OCI-LY3 (cell line): ENCODE measurements at regions not wholly inside any gene's neighbourhood (a gene's known extent, or its start where the extent isn't known, plus 50 kb on each side); places are given as distances from the start of the nearest gene placed in this dataset.

ENCODE experiments used
- H2AFZ ChIP-seq: fragments of 200-600, 300-600 bp; shearing (Covaris generic); 2 replicates; pipeline ENCODE4 v1.6.0; 2014; ENCODE audit warnings: antibody characterized with exemption, low read depth, low read length
- H3K27ac ChIP-seq: fragments of 200-600, 300-600 bp; sonication (generic); 2 replicates; pipeline ENCODE4 v1.5.1; 2014; ENCODE audit warnings: mild to moderate bottlenecking, low read length, moderate library complexity, mixed read lengths
- H3K27me3 ChIP-seq: fragments of 200-600, 300-600 bp; sonication (generic); 2 replicates; pipeline ENCODE4 v1.6.1; 2014; ENCODE audit warnings: low read depth, low read length, mixed read lengths
- H3K36me3 ChIP-seq: fragments of 200-600, 300-600 bp; sonication (generic); replicated peaks from 2 replicates; pipeline ENCODE3; 2014; ENCODE audit warnings: low read depth, low read length, mixed read lengths
- H3K4me1 ChIP-seq: fragments of 300-600, 200-600 bp; sonication (generic); 2 replicates; pipeline ENCODE4 v1.6.1; 2014; ENCODE audit warnings: low read length, mixed read lengths
- H3K4me2 ChIP-seq: fragments of 200-600, 300-600 bp; sonication (generic); 2 replicates; pipeline ENCODE4 v1.6.1; 2014; ENCODE audit warnings: low read length, mixed read lengths
- H3K4me3 ChIP-seq: fragments of 300-600, 200-600 bp; sonication (generic); 2 replicates; pipeline ENCODE4 v1.5.1; 2014; ENCODE audit warnings: antibody characterized with exemption, mild to moderate bottlenecking, low read length, moderate library complexity
- H3K79me2 ChIP-seq: fragments of 300-600, 200-600 bp; shearing (Covaris generic); 2 replicates; pipeline ENCODE4 v1.6.1; 2014; ENCODE audit warnings: mild to moderate bottlenecking, low read length, mixed read lengths
- H3K9ac ChIP-seq: fragments of 300-600, 200-600 bp; shearing (Covaris generic); 2 replicates; pipeline ENCODE4 v1.6.0; 2014; ENCODE audit warnings: mild to moderate bottlenecking, low read length, moderate library complexity
- H3K9me3 ChIP-seq: fragments of 200-600, 300-600 bp; shearing (Covaris generic); 2 replicates; pipeline ENCODE4 v1.6.1; 2014; ENCODE audit warnings: low read length, mixed read lengths; ENCODE audit not compliant: insufficient read depth
- H4K20me1 ChIP-seq: fragments of 200-600, 300-600 bp; sonication (generic); 2 replicates; pipeline ENCODE4 v1.6.1; 2016; ENCODE audit warnings: low read length, mixed read lengths; ENCODE audit not compliant: insufficient read depth
- CTCF ChIP-seq: fragments of 200-600, 300-600 bp; sonication (generic); IDR thresholded peaks from 2 replicates; pipeline ENCODE4 v1.5.1; 2014; ENCODE audit warnings: antibody characterized with exemption, low read length, low read depth
- EZH2phosphoT487 ChIP-seq: fragments of 200-600 bp; shearing (Covaris generic); IDR thresholded peaks from 2 replicates; pipeline ENCODE4 v1.6.1; 2018; ENCODE audit warnings: antibody characterized with exemption, mixed run types, low read depth

DNA sequence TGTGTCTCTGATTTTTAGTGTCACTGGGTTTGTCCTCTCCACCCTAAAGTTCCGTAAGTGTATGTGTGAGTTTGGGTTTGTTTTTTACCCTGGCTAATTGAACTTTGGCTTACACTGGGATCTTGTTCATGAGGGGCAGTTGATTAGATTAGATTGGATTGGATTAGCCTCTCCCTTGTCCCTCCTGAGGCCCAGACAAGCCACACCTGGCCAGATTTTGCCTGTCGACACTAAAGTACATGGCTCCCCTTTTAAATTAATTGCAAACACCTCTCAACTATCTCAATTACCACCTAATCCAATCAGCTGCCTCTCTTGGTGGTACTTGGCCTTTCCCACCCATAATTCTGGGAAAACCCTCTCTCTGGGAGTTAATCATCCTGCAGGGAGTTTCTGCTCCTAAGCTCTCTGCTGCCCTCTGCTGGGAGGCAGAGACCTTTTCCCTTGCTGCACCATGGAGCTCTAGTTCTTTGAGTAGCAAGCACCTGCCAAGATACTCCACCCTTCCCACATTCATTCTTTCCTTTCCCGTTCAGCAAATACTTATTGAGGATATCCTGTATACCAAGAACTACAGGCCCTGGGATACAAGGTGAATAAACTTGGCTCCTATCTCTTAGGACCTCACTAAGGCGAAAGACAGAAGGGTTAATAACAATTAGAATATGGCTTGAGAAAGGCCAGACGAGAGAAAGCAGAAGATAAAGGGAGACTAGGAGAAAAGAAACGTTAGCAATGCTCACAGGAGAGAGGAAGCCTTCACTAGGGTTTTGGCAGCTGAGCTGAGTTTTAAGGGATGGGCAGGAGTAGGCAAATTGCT is 60.0 kb upstream of the MPHOSPH6 start:
- no peaks in the 10 kb centered on the region for H4K20me1 ChIP-seq
- H3K9me3 ChIP-seq, result no peaks in the 10 kb centered on the region
- no peak overlapping the region for H3K4me2 ChIP-seq
- no peak overlapping the region for H2AFZ ChIP-seq
- H3K36me3 ChIP-seq, result no peaks in the 10 kb centered on the region
- no peaks in the 10 kb centered on the region for H3K4me1 ChIP-seq
- H3K4me3 ChIP-seq, result no peak overlapping the region
- no peaks in the 10 kb centered on the region for H3K79me2 ChIP-seq
- H3K9ac ChIP-seq, result no peak overlapping the region
- H3K27me3 ChIP-seq, result peaks cover 18% of the 10 kb centered on the region
- no peak for TF ChIP-seq EZH2phosphoT487
- TF ChIP-seq CTCF, result peak; percentile 95
- H3K27ac ChIP-seq, result no peak overlapping the region

GRCh38 chr16:82226327-82226726 is 56.3 kb upstream of the MPHOSPH6 start:
- Histone ChIP-seq H3K4me2 (no peak overlapping the region), H3K9me3 (no peaks in the 10 kb centered on the region), H3K4me1 (no peaks in the 10 kb centered on the region), H3K79me2 (no peaks in the 10 kb centered on the region), H3K4me3 (no peak overlapping the region), H4K20me1 (no peaks in the 10 kb centered on the region), H3K27ac (no peak overlapping the region), H3K36me3 (no peaks in the 10 kb centered on the region), H3K9ac (no peak overlapping the region), H3K27me3 (peaks cover 17% of the 10 kb centered on the region), H2AFZ (no peak overlapping the region)
- TF ChIP-seq EZH2phosphoT487, result no peak
- TF ChIP-seq CTCF, result no peak

DNA sequence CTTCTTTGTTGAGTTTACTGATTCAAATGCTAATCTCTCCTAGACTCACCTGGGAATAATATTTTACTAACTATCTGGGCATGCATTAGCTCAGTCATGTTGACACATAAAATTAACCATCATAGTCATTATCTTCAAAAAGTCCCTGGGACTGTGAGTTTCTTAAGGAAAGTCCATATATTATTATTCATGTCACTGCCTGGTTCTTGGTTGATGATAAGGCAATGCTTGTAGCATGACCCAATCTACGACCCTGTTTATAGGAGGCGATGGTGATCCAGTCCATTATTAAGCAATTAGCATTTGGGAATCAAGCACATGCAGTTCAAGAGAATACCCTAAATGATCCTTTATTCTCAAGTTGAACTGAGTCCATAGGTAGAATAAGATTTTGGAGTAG is 54.8 kb upstream of the MPHOSPH6 start:
- Histone ChIP-seq H4K20me1 (no peaks in the 10 kb centered on the region), H2AFZ (no peak overlapping the region), H3K4me2 (no peak overlapping the region), H3K27me3 (peaks cover 17% of the 10 kb centered on the region), H3K27ac (no peak overlapping the region), H3K9me3 (no peaks in the 10 kb centered on the region), H3K79me2 (no peaks in the 10 kb centered on the region), H3K4me1 (no peaks in the 10 kb centered on the region), H3K36me3 (no peaks in the 10 kb centered on the region), H3K4me3 (no peak overlapping the region), H3K9ac (no peak overlapping the region)
- TF ChIP-seq CTCF (no peak), EZH2phosphoT487 (no peak)

DNA sequence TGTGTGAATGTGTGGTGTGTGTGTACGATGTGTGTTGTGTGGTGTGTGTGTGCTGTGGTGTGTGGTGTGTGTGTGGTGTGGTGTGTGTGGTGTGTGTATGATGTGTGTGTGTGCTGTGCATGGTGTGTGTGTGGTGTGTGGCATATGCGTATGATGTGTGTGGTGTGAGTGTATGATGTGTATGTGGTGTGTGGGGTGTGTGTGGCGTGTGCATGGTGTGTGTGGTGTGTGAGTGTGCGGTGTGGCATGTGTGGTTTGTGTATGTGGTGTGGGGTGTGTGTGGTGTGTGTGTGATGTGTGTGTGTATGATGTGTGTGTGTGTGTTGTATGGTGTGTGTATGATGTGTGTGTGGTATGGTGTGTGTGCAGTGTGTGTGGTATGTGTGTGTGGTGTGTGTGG is 50.5 kb upstream of the MPHOSPH6 start:
- no peaks in the 10 kb centered on the region for H4K20me1 ChIP-seq
- no peak overlapping the region for H3K4me3 ChIP-seq
- no peaks in the 10 kb centered on the region for H3K79me2 ChIP-seq
- no peaks in the 10 kb centered on the region for H3K36me3 ChIP-seq
- no peak overlapping the region for H3K9ac ChIP-seq
- no peak overlapping the region for H3K4me2 ChIP-seq
- peaks cover 18% of the 10 kb centered on the region for H3K27me3 ChIP-seq
- no peaks in the 10 kb centered on the region for H3K9me3 ChIP-seq
- no peaks in the 10 kb centered on the region for H3K4me1 ChIP-seq
- TF ChIP-seq CTCF (no peak), EZH2phosphoT487 (no peak)
- H2AFZ ChIP-seq, result no peak overlapping the region
- no peak overlapping the region for H3K27ac ChIP-seq
